Glomerular endothelial cell (primary cell): ENCODE measurements at regions not wholly inside any gene's neighbourhood (a gene's known extent, or its start where the extent isn't known, plus 50 kb on each side); places are given as distances from the start of the nearest gene placed in this dataset.

ENCODE experiments used
- DNase-seq: peaks from one replicate; pipeline ENCODE4 v3.0.0-alpha.2; 2011; ENCODE audit warnings: low read depth, low spot score; ENCODE audit errors: extremely low read depth

DNA sequence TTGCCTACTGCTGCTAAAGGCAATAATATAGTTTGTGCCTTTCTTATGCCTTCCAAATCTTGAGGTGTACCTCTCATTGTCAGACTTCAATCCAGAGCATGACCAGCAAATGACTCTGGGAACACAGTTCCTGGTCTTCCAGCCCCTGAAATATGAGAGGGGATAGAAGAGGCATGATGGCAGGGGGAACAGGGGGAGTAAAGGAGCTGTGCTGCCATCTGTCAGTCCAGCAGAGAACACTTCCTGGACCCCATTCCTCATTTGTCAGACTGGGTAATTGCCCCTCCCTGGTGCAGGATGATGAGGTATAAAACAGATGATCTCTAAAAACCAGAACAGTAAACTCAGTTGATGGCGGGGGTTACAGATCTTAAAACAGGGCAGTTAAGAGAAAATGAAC is 618.7 kb downstream of the DIAPH3 start:
- no peak for DNase-seq

DNA sequence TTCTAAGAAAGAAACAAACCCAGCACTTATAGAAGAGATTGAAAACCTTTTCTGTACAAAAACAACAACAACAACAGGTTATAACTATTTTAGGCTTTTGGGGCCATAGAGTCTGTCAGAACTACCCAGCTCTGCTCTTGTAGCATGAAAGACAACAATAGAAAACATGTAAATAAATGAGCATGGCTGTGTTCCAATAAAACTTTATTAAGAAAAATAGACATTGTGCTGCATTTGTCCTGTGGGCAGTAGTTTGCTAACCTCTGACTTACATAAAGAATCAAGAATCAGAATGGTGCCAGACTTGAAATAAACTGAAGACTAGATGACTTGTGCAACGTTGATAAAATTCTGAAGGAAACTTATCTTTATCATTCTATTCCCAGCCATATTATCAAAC is 617.5 kb downstream of the DIAPH3 start:
- no peak for DNase-seq

DNA sequence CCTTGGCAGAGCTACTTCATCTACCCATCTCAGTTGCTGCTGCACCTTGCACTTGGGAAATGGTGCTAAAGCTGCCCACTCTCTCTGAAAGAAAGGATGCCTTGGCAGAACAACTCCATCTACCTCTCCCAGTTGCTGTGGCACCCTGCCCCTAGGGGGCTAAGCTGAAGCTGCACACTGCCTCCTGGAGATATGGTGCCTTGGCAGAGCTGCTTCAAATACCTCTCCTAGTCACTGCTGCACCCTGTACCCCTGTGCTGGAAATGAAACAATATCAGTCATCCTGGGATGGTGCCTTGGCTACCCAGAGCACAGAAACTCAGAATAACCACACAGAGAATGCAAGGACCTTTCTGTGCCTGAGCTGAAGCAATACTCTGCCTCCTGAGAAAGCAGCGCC is 615.8 kb downstream of the DIAPH3 start:
- DNase-seq = no peak

DNA sequence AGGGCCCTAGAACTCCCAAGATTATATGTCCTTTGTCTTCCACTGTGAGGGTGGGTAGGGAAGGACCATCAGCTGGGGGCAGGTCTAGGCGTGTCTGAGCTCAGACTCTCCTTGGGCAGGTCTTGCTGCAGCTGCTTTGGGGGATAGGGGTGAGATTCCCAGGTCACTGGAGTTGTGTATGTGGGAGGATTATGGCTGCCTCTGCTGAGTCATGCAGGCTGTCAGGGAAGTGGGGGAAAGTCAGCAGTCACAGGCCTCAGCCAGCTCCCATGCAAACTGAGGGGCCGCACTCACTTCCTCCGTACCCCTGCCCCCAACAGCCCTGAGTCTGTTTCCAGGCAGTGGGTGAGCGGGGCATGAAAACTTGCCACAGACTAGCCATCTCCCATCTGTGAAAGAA is 600.8 kb downstream of the DIAPH3 start:
- DNase-seq = no peak

DNA sequence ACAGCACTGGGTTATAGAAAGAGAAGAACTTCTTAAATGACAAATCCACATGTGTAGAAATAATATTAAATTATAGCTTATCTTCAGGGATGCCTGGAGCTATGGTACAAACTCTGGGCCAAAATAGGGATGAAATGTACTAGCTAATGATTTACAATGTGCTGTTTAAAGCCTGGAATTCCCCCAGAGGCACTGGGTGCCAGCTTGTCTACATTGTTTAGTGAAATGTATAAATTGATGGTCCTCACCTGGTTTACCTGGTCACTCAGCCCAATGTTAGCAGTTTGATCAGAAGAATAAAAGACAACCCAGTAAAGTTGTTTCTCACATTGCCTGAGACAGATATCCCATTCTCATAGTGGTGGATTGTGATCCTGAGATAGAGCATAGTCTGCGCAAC is 597.2 kb downstream of the DIAPH3 start:
- DNase-seq = no peak

DNA sequence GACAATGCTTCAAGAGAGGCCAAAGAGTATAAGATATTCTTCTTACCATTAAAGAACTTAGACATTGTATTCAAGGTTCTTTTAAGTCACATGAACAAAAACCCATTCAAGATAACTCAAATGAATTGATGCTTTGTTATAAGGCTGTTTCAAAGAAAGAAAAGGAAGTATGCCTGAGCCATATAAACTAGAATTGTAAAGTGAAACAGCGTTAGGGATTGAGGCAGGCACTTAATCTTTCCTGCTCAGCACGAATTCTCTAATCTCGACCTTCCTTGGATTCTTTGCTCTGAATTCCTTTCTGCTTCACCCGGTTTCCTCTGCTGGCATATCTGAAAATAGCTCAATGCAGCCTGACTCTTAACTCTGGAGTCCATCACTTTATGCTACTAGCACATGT is 595.4 kb downstream of the DIAPH3 start:
- no peak for DNase-seq

DNA sequence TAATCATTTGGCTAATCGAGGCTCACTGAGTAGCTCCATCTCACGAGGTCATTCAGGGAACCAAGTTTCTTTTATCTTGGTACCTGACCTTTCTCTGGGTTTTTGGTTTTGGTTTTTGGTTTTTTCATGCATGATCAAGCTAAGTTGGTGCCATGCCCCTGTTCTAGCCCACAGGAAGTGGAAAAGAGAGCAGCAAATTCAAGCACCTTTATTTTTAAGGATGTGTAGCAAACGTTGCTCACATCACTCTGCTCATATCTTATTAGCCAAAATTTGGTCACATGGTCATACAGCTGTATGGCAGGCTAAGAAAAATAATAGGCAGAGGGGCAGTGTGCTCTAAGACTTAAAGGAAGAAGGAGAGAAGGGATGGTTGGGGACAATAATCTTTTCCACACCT is 593.5 kb downstream of the DIAPH3 start:
- no peak for DNase-seq

DNA sequence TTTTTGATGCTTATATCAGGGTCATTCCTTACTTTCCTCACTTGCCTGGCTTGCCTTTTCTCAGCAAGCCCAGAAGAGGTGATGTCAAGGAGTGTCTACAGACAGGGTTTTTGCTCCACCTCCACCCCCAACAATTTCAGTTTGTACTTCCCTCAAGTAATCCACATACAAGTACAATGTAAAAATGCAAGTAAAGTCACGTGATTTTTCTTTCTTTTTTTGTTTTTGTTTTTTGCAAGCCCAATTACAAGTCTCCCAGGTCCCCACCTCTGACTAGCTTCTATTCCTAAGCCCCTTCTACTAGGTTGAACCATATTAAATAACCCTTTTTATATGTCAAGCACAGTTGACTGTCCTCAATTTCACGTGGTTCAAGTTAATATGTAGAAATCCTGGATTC is 579.6 kb downstream of the DIAPH3 start:
- no peak for DNase-seq

DNA sequence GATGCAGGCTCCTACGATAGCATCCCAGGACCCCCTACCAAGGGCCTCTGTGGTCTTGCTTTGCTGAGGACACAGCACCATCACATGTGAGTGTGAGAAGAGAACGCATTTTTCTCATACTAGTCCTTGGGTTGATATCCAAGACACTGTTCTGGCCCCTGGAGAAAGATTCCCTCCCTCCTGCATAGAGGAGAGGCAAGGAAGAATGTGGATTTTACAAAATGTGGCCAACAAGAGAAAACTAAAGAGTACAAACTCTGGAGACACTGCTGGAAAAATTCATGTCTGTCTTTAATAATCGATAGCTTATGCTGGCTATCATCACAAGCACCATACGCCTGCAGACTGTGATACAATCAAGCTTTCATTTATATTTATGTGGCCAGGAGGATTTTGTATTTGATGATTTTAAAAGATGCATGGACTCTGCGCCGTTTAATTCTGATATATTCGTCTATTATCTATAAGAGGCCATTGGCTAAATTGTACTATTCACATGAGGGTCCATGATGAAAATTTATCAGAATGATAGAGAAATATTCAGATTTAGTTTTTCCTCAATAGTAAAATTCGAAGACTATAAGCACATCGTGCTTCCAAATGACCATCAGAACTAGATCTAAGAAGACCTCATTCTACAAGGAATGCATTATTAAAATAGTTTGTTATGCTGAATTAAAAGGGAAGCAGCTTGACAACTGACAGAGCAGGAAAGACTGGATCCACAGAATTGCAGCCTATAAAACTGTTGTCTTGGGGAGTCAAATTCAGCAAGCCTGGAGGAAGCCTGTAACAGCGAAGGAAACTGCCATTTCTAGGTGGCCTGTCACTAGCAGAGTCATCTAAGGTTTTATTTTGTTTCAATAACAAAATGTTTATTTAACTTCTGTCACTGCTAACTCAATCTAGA is 578.7 kb downstream of the DIAPH3 start:
- no peak for DNase-seq

DNA sequence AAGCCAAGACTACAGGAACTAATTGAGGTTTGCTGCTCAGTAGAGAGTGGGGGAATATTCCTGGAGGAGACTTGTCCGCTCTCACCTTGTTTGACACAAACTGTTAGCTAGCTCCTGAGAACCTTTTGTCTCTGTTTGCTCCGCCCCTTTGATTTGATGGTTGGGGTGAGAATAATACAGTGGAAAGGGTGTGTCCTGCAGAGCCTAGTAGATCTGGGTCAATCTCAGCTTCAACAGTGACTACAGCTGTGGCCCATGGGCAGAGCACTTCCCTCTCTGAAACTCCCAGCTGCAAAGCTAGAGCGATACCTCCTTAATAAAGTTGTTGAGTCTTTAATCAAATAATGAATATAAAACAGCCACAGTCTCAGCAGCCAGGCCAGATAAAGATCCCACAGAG is 576.7 kb downstream of the DIAPH3 start:
- DNase-seq = no peak

DNA sequence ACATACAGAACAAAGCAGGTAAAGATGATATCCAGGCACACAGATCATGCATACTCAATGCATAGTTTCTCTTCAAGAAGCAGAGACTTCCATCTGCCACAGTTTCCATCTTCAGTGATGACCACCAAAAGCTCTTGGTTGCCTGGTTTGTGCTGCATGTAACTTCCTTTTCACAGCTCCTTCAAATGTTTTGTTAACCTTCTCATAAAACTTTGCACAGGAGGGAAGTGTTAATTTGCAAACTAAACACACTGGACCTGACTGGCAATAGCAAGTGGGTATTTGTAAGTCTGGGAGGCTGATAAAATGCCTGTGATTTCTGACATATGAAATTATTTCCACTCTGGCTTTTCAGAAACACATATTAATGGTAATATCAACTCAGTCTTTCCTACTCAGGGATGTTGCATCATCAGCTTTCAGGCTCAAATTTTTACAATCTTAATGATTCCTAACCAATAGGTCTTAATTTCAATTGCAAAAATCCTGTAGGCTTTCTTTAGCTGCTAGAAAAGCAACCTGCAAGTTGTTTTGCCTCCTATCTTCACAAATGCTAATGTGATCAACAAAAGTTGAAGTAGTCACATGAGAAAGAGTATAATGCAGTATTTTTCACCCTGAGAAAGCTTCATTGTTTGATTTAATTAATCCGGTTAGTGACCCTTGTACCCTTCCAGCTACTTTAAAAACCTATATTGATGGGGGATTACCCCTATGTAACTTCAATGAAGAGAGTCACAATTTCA is 575.6 kb downstream of the DIAPH3 start:
- no peak for DNase-seq

DNA sequence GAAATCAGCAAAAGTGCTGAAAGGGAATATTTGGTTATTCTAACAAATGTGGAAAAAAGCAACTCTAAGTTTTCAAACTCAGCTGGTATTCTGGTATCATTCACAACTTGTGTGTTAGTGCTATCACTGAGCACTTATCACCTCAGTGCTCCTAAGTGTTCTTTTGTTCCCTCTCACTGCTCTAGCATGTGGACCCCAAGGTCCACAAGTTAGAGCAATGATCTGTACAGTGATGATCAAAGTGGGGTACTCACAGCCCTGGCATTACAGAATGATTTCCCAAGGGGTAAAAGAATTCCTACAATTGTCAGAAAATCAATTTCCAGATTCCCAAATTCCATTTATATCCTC is 575.0 kb downstream of the DIAPH3 start:
- no peak for DNase-seq

DNA sequence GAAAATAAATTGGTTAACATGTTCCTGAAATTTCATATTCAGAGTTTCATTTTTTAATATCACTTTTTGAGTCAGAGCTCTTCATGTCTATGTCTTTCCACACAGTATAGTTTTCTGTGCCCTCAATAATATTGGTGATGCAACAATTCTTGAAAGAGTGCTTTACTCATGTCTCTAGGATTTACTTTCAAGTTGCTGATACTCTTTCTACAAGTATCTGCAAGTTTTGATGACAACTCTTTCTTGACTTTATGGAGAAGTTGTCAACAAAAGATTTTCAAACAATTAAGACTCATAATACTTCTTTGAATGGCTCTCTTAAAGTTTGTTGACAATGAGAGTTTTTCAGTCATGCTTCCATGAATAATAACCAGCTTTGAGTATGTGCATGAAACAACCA is 561.7 kb downstream of the DIAPH3 start:
- DNase-seq = no peak

DNA sequence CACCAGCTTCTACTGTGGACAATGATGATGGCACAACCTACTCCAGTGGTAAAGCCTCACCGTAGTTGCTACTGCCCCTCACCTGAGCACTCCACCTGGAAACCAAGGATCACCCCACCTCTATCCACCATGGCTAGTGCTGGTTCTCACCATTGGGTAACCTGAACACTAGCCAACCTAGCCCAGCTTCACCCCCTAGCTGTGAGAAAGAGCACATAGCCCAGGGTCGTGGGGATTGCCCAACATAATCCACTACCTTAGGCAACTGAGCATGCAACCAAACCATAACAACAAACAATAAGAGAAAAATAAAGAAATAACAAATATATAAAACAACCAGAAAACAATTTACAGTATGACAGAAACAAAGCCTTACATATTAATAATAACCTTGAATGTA is 560.1 kb downstream of the DIAPH3 start:
- no peak for DNase-seq

DNA sequence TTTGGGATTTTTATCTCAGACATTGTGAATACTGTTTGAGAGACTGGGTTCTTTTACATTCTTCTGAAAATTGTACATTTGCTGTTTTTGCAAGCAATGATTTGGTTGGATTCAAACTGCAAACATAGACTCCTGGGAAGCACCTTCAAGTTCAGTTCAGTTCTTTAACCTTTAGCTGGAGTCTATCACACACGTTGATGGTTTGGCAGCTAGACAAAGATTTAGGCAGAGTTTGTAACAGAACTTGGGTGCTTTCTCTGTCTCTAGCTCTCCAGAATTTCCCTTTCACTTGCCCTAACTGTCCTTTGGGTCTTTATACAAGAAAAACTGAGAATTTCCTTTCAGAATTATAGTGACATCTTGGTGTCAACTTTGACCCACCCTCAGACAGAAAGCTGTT is 556.6 kb downstream of the DIAPH3 start:
- no peak for DNase-seq

DNA sequence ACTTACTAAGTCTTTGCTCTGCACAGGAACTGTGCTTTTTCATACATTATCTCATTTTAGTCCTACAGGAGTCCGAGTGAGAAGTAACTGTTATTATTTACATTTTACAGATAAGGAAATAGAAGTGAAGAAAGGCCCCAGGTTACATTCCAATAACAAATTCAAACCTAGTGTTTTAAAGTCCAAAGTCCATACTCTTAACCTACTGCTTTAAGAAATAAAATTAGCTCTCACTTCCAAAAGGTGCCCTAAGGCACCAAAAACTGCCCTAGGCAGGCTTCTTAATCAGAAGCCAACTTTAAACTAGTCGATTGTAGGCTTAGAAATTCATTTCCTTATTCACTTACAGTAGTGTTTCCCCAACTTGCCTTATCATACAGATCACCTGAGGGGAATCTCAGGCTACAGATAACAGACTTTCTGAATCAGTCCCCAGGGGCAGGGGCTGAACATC is 555.9 kb downstream of the DIAPH3 start:
- DNase-seq = no peak

DNA sequence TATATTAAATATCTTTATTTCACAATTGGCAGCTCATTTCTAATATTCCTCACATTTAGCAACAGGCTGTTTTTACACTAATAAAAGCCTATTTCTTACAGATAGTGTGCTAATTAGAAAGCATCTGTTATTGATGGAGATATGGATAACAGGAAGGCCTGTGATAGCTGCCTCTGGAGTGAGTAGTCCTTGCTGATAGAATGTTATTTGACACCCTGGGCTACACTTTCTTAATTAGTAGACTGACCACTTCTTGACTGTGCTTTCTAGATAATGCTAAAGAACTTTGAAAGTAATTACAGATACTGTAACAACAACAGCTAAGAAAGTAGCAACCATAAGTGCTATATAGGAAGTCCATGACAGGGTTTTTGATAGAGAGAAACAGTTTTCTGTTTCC is 554.3 kb downstream of the DIAPH3 start:
- no peak for DNase-seq
